Activated CD4-positive, alpha-beta memory T cell treated with anti-CD3 and anti-CD28 coated beads, Interleukin-2, amount 10 ng/mL, durations not matched to agents 7 days and 5 days (primary cell): ENCODE measurements at regions not wholly inside any gene's neighbourhood (a gene's known extent, or its start where the extent isn't known, plus 50 kb on each side); places are given as distances from the start of the nearest gene placed in this dataset.
A peak's percentile ranks its signal among the peaks of the same experiment; 100 is the strongest.

ENCODE experiments used
- CTCF ChIA-PET: fragments of 350-600 bp; sonication (Branson Sonifier 250); formaldehyde crosslinking; loops from one replicate; lab custom pipeline; 2021; ENCODE audit warnings: antibody characterized with exemption, inconsistent platforms; lab: Charles Lee
- POLR2A ChIA-PET: fragments of 350-600 bp; sonication (Branson Sonifier 250); formaldehyde crosslinking; loops from one replicate; lab custom pipeline; 2021; ENCODE audit warnings: antibody characterized with exemption; lab: Charles Lee
- DNase-seq: peaks from one replicate; pipeline ENCODE4 v3.0.0-alpha.2; 2020
- H3K27ac Mint-ChIP-seq: one replicate; pipeline ENCODE4 v1.8.0; 2021; ENCODE audit warnings: mild to moderate bottlenecking, mixed read lengths
- H3K27me3 Mint-ChIP-seq: one replicate; pipeline ENCODE4 v1.8.0; 2021; ENCODE audit warnings: mixed read lengths
- H3K36me3 Mint-ChIP-seq: one replicate; pipeline ENCODE4 v1.8.0; 2021; ENCODE audit warnings: low read depth, mixed read lengths
- H3K4me1 Mint-ChIP-seq: one replicate; pipeline ENCODE4 v1.8.0; 2021; ENCODE audit warnings: mixed read lengths
- H3K4me3 Mint-ChIP-seq: one replicate; pipeline ENCODE4 v1.8.0; 2021; ENCODE audit warnings: mild to moderate bottlenecking, mixed read lengths
- H3K9me3 Mint-ChIP-seq: one replicate; pipeline ENCODE4 v1.8.0; 2021; ENCODE audit warnings: mixed read lengths

DNA sequence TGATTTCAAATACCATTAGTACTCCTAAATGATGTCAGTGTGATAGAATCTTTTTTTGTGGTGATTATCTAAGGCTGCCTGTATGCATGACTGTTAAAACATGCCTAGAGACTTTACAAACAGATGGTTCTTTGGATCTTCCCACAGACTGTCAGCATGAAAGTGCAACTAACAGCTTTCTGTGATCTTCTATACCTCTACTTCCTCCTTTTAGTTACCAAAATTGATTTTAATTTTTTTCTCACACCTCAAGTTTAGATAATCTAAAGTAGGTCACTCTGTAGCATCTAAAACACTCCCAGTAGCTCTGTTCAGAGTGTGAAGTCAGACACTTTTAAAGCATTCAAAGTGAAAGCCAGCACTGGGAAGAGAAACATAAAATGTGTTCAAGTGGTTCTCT, 534.5 kb downstream of the PTPRC start:
- Mint-ChIP-seq H3K4me1 (peaks cover 33% of the 10 kb centered on the region), H3K4me3 (no peak overlapping the region), H3K27me3 (peaks cover 2% of the 10 kb centered on the region), H3K9me3 (no peaks in the 10 kb centered on the region), H3K36me3 (no peaks in the 10 kb centered on the region), H3K27ac (peak overlapping the region; percentile 3)
- DNase-seq: no peak
- CTCF ChIA-PET: interaction anchor here (0.5 to 1.5 kb wide), 2 partner anchors 160 to 326 kb away, joined by 3 read pairs; no protein-coding TSS in a partner anchor
- POLR2A ChIA-PET: interaction anchor here (0.9 to 1.3 kb wide), 5 partner anchors 10 to 238 kb away, joined by 3 to 10 read pairs (median 4); no protein-coding TSS in a partner anchor

GRCh38 chr1:199174336-199174735, 535.5 kb downstream of the PTPRC start:
- no peaks in the 10 kb centered on the region for H3K9me3 Mint-ChIP-seq
- no peak overlapping the region for H3K27ac Mint-ChIP-seq
- POLR2A ChIA-PET: interaction anchor here (1.2 to 1.3 kb wide), 2 partner anchors 11 to 239 kb away, joined by 5 to 10 read pairs; no protein-coding TSS in a partner anchor
- no peak for DNase-seq
- H3K27me3 Mint-ChIP-seq: peaks cover 2% of the 10 kb centered on the region
- H3K4me3 Mint-ChIP-seq: no peak overlapping the region
- H3K36me3 Mint-ChIP-seq: no peaks in the 10 kb centered on the region
- H3K4me1 Mint-ChIP-seq: peaks cover 28% of the 10 kb centered on the region
- CTCF ChIA-PET: no interaction called here

GRCh38 chr1:199176713-199177112, 537.9 kb downstream of the PTPRC start:
- CTCF ChIA-PET: no interaction called here
- DNase-seq: no peak
- peaks cover 2% of the 10 kb centered on the region for H3K27me3 Mint-ChIP-seq
- no peaks in the 10 kb centered on the region for H3K36me3 Mint-ChIP-seq
- H3K4me1 Mint-ChIP-seq: peaks cover 26% of the 10 kb centered on the region
- POLR2A ChIA-PET: no interaction called here
- H3K9me3 Mint-ChIP-seq: no peaks in the 10 kb centered on the region
- no peak overlapping the region for H3K27ac Mint-ChIP-seq
- H3K4me3 Mint-ChIP-seq: no peak overlapping the region

- CTCF ChIA-PET: no interaction called here
- no peak overlapping the region for H3K27ac Mint-ChIP-seq
- H3K4me1 Mint-ChIP-seq: peaks cover 22% of the 10 kb centered on the region
Measured at GRCh38 chr1:199177241-199177640, 538.4 kb downstream of the PTPRC start.

DNA sequence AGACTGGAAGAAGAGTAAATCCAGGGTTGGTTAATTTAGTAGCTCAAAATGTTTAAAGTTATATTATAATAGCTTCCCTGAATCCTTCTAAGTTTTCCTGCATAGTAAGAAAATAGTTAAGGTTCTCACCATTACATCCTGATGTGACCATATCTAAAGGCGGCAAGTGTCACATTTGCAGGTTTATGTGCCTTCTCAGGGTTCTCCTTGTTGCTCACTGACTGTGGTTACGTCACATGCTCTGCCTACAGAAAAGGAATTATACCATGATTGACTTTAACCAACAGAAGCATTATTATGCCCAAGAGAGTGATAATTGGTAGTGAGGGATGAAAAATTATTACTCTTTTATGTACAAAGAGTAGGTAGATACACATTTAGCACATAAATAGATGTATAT, 539.8 kb downstream of the PTPRC start:
- peaks cover 10% of the 10 kb centered on the region for H3K4me1 Mint-ChIP-seq
- POLR2A ChIA-PET: no interaction called here
- no peaks in the 10 kb centered on the region for H3K9me3 Mint-ChIP-seq
- peaks cover 2% of the 10 kb centered on the region for H3K27me3 Mint-ChIP-seq
- H3K27ac Mint-ChIP-seq: no peak overlapping the region
- CTCF ChIA-PET: no interaction called here
- no peak overlapping the region for H3K4me3 Mint-ChIP-seq
- no peaks in the 10 kb centered on the region for H3K36me3 Mint-ChIP-seq
- DNase-seq: no peak

More at GRCh38 chr1:199177241-199177640, 538.4 kb downstream of the PTPRC start:
- no peaks in the 10 kb centered on the region for H3K36me3 Mint-ChIP-seq
- POLR2A ChIA-PET: no interaction called here
- H3K4me3 Mint-ChIP-seq: no peak overlapping the region
- H3K9me3 Mint-ChIP-seq: no peaks in the 10 kb centered on the region
- H3K27me3 Mint-ChIP-seq: peaks cover 2% of the 10 kb centered on the region
- DNase-seq: no peak

GRCh38 chr1:199182186-199182843, 543.5 kb downstream of the PTPRC start:
- DNase-seq: no peak
- H3K9me3 Mint-ChIP-seq: no peaks in the 10 kb centered on the region
- CTCF ChIA-PET: no interaction called here
- POLR2A ChIA-PET: no interaction called here
- no peak overlapping the region for H3K4me3 Mint-ChIP-seq
- no peak overlapping the region for H3K27ac Mint-ChIP-seq
- H3K27me3 Mint-ChIP-seq: no peaks in the 10 kb centered on the region
- H3K36me3 Mint-ChIP-seq: no peaks in the 10 kb centered on the region
- H3K4me1 Mint-ChIP-seq: no peaks in the 10 kb centered on the region

DNA sequence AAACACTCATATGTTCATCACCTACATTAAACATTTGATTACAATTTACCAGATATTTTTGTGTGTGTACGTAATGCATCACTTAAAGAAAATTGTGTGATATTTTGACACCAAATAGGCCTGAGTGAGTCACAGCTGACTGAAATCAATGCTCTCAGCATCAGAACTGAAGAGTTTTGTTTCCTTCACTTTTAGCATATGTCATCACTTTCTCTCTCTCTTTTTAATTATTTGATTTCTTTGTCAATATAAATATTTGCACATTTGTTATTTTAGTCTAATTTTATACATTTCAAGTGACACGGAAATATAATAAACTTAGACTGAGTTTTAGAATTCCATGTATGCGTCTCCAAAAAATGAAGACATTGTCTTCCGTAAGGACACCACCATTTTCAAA, 545.3 kb downstream of the PTPRC start:
- H3K27me3 Mint-ChIP-seq: peaks cover 1% of the 10 kb centered on the region
- H3K9me3 Mint-ChIP-seq: no peaks in the 10 kb centered on the region
- ChIA-PET POLR2A (no interaction called here), CTCF (no interaction called here)
- no peak for DNase-seq
- no peak overlapping the region for H3K27ac Mint-ChIP-seq
- no peaks in the 10 kb centered on the region for H3K36me3 Mint-ChIP-seq
- no peak overlapping the region for H3K4me3 Mint-ChIP-seq
- H3K4me1 Mint-ChIP-seq: no peaks in the 10 kb centered on the region

DNA sequence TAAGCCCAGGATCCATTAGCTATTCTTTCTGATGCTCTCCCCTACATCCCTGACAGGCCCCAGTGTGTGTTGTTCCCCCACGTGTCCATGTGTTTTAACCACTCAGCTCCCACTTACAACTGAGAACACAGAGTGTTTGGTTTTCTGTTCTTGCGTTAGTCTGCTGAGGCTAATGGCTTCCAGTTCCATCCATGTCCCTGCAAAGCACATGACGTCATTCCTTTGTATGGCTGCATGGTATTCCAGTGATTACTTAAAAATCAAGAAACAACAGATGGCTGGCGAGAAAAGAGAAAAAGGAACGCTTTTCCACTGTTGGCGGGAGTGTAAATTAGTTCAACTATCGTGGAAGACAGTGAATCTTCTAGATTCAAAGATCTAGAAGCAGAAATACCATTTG, 556.0 kb downstream of the PTPRC start:
- Mint-ChIP-seq H3K36me3 (no peaks in the 10 kb centered on the region), H3K9me3 (no peaks in the 10 kb centered on the region), H3K27ac (no peak overlapping the region), H3K4me1 (no peaks in the 10 kb centered on the region), H3K4me3 (no peak overlapping the region), H3K27me3 (no peaks in the 10 kb centered on the region)
- POLR2A ChIA-PET: no interaction called here
- CTCF ChIA-PET: no interaction called here
- DNase-seq: no peak

- no peaks in the 10 kb centered on the region for H3K36me3 Mint-ChIP-seq
Measured at GRCh38 chr1:199197695-199198094, 558.9 kb downstream of the PTPRC start.

GRCh38 chr1:199202331-199202730, 563.5 kb downstream of the PTPRC start:
- Mint-ChIP-seq H3K9me3 (no peaks in the 10 kb centered on the region), H3K27ac (no peak overlapping the region), H3K36me3 (no peaks in the 10 kb centered on the region), H3K4me3 (no peak overlapping the region), H3K27me3 (no peaks in the 10 kb centered on the region), H3K4me1 (no peaks in the 10 kb centered on the region)
- ChIA-PET POLR2A (no interaction called here), CTCF (no interaction called here)
- no peak for DNase-seq

More at GRCh38 chr1:199197695-199198094, 558.9 kb downstream of the PTPRC start:
- H3K4me3 Mint-ChIP-seq: no peak overlapping the region
- ChIA-PET CTCF (no interaction called here), POLR2A (no interaction called here)
- no peaks in the 10 kb centered on the region for H3K9me3 Mint-ChIP-seq
- DNase-seq: no peak
- H3K4me1 Mint-ChIP-seq: no peaks in the 10 kb centered on the region
- no peaks in the 10 kb centered on the region for H3K27me3 Mint-ChIP-seq
- H3K27ac Mint-ChIP-seq: no peak overlapping the region

DNA sequence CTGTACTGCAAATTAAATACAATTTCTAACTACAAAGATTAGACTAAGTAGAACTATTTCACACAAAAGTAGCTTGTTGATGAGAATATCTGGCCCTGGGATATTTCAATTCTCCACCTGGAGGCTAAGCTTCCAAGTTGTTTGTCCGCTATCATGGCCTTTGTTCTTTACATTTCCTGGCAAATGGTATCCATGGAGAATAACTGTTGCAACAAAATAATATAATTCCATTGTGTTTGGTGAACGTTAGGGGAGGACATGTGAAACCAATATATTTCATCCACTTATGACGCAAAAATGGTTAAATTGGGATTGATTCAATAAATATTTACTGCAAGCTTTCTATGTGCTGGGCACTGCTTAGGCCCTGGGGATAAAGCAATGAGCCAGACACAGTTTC, 565.4 kb downstream of the PTPRC start:
- Mint-ChIP-seq H3K9me3 (no peaks in the 10 kb centered on the region), H3K4me1 (no peaks in the 10 kb centered on the region), H3K36me3 (no peaks in the 10 kb centered on the region), H3K27me3 (no peaks in the 10 kb centered on the region), H3K4me3 (no peak overlapping the region), H3K27ac (no peak overlapping the region)
- no peak for DNase-seq
- CTCF ChIA-PET: no interaction called here
- POLR2A ChIA-PET: interaction anchor here (0.9 kb wide), 1 partner anchor 31 kb away, joined by 3 read pairs; no protein-coding TSS in a partner anchor

GRCh38 chr1:199205740-199206441, 567.1 kb downstream of the PTPRC start:
- DNase-seq: no peak
- H3K27me3 Mint-ChIP-seq: no peaks in the 10 kb centered on the region
- no peak overlapping the region for H3K27ac Mint-ChIP-seq
- ChIA-PET POLR2A (interaction anchor here (0.5 kb wide), 1 partner anchor 444 kb away, joined by 3 read pairs; no protein-coding TSS in a partner anchor), CTCF (no interaction called here)
- H3K36me3 Mint-ChIP-seq: no peaks in the 10 kb centered on the region
- H3K4me3 Mint-ChIP-seq: no peak overlapping the region
- no peaks in the 10 kb centered on the region for H3K4me1 Mint-ChIP-seq
- no peaks in the 10 kb centered on the region for H3K9me3 Mint-ChIP-seq

- Mint-ChIP-seq H3K36me3 (no peaks in the 10 kb centered on the region), H3K4me1 (no peaks in the 10 kb centered on the region), H3K27ac (no peak overlapping the region), H3K4me3 (no peak overlapping the region), H3K9me3 (no peaks in the 10 kb centered on the region), H3K27me3 (no peaks in the 10 kb centered on the region)
- ChIA-PET CTCF (no interaction called here), POLR2A (no interaction called here)
- no peak for DNase-seq
Measured at GRCh38 chr1:199208847-199209246, 570.0 kb downstream of the PTPRC start.
